Osteoblast (primary cell): ENCODE measurements at regions not wholly inside any gene's neighbourhood (a gene's known extent, or its start where the extent isn't known, plus 50 kb on each side); places are given as distances from the start of the nearest gene placed in this dataset.

Experiments used
- DNase-seq: peaks from one replicate; pipeline ENCODE4 v3.0.0; 2011; ENCODE audit warnings: low spot score, mixed read lengths; ENCODE audit not compliant: insufficient read length; ENCODE audit errors: missing footprints
- H2AFZ ChIP-seq: 2 replicates; pipeline ENCODE4 v1.6.0; 2011; ENCODE audit warnings: mild to moderate bottlenecking, low read length
- H3K27ac ChIP-seq: 2 replicates; pipeline ENCODE4 v1.5.1; 2011; ENCODE audit warnings: mild to moderate bottlenecking, low read depth, low read length, moderate library complexity
- H3K27me3 ChIP-seq: 2 replicates; pipeline ENCODE4 v1.6.0; 2012; ENCODE audit warnings: mild to moderate bottlenecking, control low read depth, inconsistent platforms, low read length, moderate library complexity; ENCODE audit not compliant: insufficient read depth
- H3K36me3 ChIP-seq: 2 replicates; pipeline ENCODE4 v1.5.1; 2011; ENCODE audit warnings: mild to moderate bottlenecking, low read length, control low read depth, moderate library complexity; ENCODE audit not compliant: insufficient read depth
- H3K4me1 ChIP-seq: 2 replicates; pipeline ENCODE4 v1.5.1; 2011; ENCODE audit warnings: mild to moderate bottlenecking, low read length, control low read depth, moderate library complexity; ENCODE audit not compliant: insufficient read depth
- H3K4me2 ChIP-seq: 2 replicates; pipeline ENCODE4 v1.6.0; 2011; ENCODE audit warnings: mild to moderate bottlenecking, low read length; ENCODE audit not compliant: insufficient read depth
- H3K4me3 ChIP-seq: fragments of 200-600 bp; sonication (generic); 3 replicates; pipeline ENCODE4 v1.5.1; 2012; ENCODE audit warnings: mild to moderate bottlenecking, low read length, inconsistent platforms; ENCODE audit not compliant: insufficient read depth
- H3K79me2 ChIP-seq: 2 replicates; pipeline ENCODE4 v1.6.0; 2012; ENCODE audit warnings: mild to moderate bottlenecking, low read length, control low read depth, inconsistent platforms; ENCODE audit not compliant: insufficient read depth
- H3K9me3 ChIP-seq: 2 replicates; pipeline ENCODE4 v1.5.1; 2011; ENCODE audit warnings: low read depth, low read length, control low read depth
- H4K20me1 ChIP-seq: 2 replicates; pipeline ENCODE4 v1.6.0; 2012; ENCODE audit warnings: mild to moderate bottlenecking, low read length, control low read depth; ENCODE audit not compliant: insufficient read depth
- CTCF ChIP-seq: IDR thresholded peaks from 2 replicates; pipeline ENCODE4 v1.5.1; 2011; ENCODE audit warnings: mild to moderate bottlenecking, low read depth, low read length, moderate library complexity; ENCODE audit errors: extremely low read depth

GRCh38 chr14:85332401-85332800 is 197.5 kb upstream of the FLRT2 start:
- Histone ChIP-seq H3K4me3 (no peak overlapping the region), H2AFZ (no peak overlapping the region), H3K4me1 (no peaks in the 10 kb centered on the region), H3K36me3 (no peaks in the 10 kb centered on the region), H3K27ac (no peak overlapping the region), H3K4me2 (no peak overlapping the region), H3K27me3 (no peaks in the 10 kb centered on the region), H3K9me3 (no peaks in the 10 kb centered on the region), H4K20me1 (no peaks in the 10 kb centered on the region), H3K79me2 (no peaks in the 10 kb centered on the region)
- no peak for DNase-seq
- TF ChIP-seq CTCF = no peak

GRCh38 chr14:85333313-85333712 is 196.6 kb upstream of the FLRT2 start:
- DNase-seq = peak; percentile 56
- no peaks in the 10 kb centered on the region for H3K4me1 ChIP-seq
- no peak overlapping the region for H2AFZ ChIP-seq
- H3K4me2 ChIP-seq = no peak overlapping the region
- no peak overlapping the region for H3K27ac ChIP-seq
- H3K9me3 ChIP-seq = no peaks in the 10 kb centered on the region
- no peaks in the 10 kb centered on the region for H3K36me3 ChIP-seq
- no peaks in the 10 kb centered on the region for H3K79me2 ChIP-seq
- H3K27me3 ChIP-seq = no peaks in the 10 kb centered on the region
- TF ChIP-seq CTCF = no peak
- no peak overlapping the region for H3K4me3 ChIP-seq
- no peaks in the 10 kb centered on the region for H4K20me1 ChIP-seq

- no peak overlapping the region for H3K4me2 ChIP-seq
- no peak for DNase-seq
Measured at GRCh38 chr14:85333841-85334240, 196.1 kb upstream of the FLRT2 start.

GRCh38 chr14:85334316-85334715 is 195.6 kb upstream of the FLRT2 start:
- Histone ChIP-seq H3K79me2 (no peaks in the 10 kb centered on the region), H3K27me3 (no peaks in the 10 kb centered on the region), H3K4me3 (no peak overlapping the region), H3K27ac (no peak overlapping the region), H4K20me1 (no peaks in the 10 kb centered on the region), H3K9me3 (no peaks in the 10 kb centered on the region), H3K4me2 (no peak overlapping the region), H3K4me1 (no peaks in the 10 kb centered on the region), H3K36me3 (no peaks in the 10 kb centered on the region), H2AFZ (no peak overlapping the region)
- TF ChIP-seq CTCF = no peak
- DNase-seq = no peak

More at GRCh38 chr14:85333841-85334240, 196.1 kb upstream of the FLRT2 start:
- Histone ChIP-seq H3K36me3 (no peaks in the 10 kb centered on the region), H3K4me3 (no peak overlapping the region), H4K20me1 (no peaks in the 10 kb centered on the region), H2AFZ (no peak overlapping the region), H3K9me3 (no peaks in the 10 kb centered on the region), H3K4me1 (no peaks in the 10 kb centered on the region), H3K27ac (no peak overlapping the region), H3K79me2 (no peaks in the 10 kb centered on the region), H3K27me3 (no peaks in the 10 kb centered on the region)
- no peak for TF ChIP-seq CTCF
